ENCODE measurements at regions not wholly inside any gene's neighbourhood (a gene's known extent, or its start where the extent isn't known, plus 50 kb on each side); places are given as distances from the start of the nearest gene placed in this dataset.
A peak's percentile ranks its signal among the peaks of the same experiment; 100 is the strongest.

DNA sequence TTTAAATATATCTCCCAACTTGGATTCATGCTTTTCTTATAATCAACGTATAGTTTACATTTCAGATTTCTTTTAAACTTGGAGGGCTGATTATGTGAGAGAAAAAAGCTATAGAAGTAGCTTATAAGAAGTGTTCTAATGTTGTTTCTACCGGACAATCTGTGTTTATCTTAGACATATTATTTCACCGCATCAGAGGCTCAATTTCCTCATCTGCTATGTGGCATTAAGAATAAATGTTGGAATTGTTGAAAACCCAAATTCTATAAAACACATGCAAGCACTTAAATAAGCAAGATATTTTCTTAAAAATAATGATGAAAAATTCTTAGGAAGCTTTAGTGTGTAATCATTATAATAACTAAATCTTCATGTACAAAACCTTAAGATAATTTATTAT is 407.9 kb downstream of the HRH4 start:
- DNase-seq = no peak
- peaks cover 12% of the 10 kb centered on the region; the same call in 1 of the 2 replicates for H3K9me3 Mint-ChIP-seq

GRCh38 chr18:24868760-24869237 is 408.4 kb downstream of the HRH4 start:
- Mint-ChIP-seq H3K36me3 (ENCODE audit: low read depth) (no peaks in the 10 kb centered on the region), H3K4me3 (no peak overlapping the region; the same call in 1 of the 2 replicates), H3K9me3 (peaks cover 12% of the 10 kb centered on the region; the same call in 1 of the 2 replicates), H3K27ac (no peak overlapping the region), H3K4me1 (ENCODE audit: low read depth) (peaks cover 9% of the 10 kb centered on the region; the same call in 1 of the 2 replicates), H3K27me3 (ENCODE audit: insufficient read depth) (peaks cover 10% of the 10 kb centered on the region; the same call in 1 of the 2 replicates)
- TF ChIP-seq CTCF (IDR thresholded peaks at IDR 0.05) = no peak
- peak; percentile 59 for DNase-seq

More for the DNA sequence above, 407.9 kb downstream of the HRH4 start:
- Mint-ChIP-seq H3K27me3 (ENCODE audit: insufficient read depth) (peaks cover 9% of the 10 kb centered on the region; the same call in 1 of the 2 replicates), H3K4me3 (no peak overlapping the region), H3K4me1 (ENCODE audit: low read depth) (peaks cover 9% of the 10 kb centered on the region; the same call in 1 of the 2 replicates), H3K27ac (no peak overlapping the region), H3K36me3 (ENCODE audit: low read depth) (no peaks in the 10 kb centered on the region)
- TF ChIP-seq CTCF (IDR thresholded peaks at IDR 0.05) = no peak

- no peak for TF ChIP-seq CTCF (IDR thresholded peaks at IDR 0.05)
- Mint-ChIP-seq H3K9me3 (peaks cover 12% of the 10 kb centered on the region; the same call in 1 of the 2 replicates), H3K36me3 (ENCODE audit: low read depth) (no peaks in the 10 kb centered on the region), H3K4me3 (no peak overlapping the region; the same call in 1 of the 2 replicates), H3K27me3 (ENCODE audit: insufficient read depth) (peaks cover 10% of the 10 kb centered on the region; the same call in 1 of the 2 replicates), H3K27ac (no peak overlapping the region), H3K4me1 (ENCODE audit: low read depth) (peaks cover 9% of the 10 kb centered on the region; the same call in 1 of the 2 replicates)
- no peak for DNase-seq
Observed at GRCh38 chr18:24869285-24869684, 408.8 kb downstream of the HRH4 start.

DNA sequence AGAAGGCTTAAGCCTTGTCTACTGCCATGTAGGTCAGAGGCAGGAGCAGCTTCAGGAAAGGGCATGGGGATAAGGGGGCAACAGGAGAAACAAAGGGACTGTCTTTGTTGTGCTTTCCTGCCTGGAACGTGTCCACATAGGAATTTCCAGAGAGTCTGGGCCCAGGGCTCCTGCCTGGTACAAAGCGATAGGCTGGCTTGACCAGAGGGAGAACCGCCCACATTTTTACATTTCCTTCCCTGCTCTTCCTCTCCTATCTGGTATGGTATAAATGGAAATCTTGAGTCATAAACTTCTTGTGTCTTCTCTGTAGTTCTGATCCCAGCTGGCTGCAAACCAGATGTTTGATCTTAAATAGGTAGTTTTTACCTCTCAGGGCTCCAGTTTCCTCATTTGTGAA is 414.8 kb downstream of the HRH4 start:
- DNase-seq = no peak
- Mint-ChIP-seq H3K27me3 (ENCODE audit: insufficient read depth) (peaks cover 6% of the 10 kb centered on the region; the same call in 1 of the 2 replicates), H3K4me3 (no peak overlapping the region), H3K27ac (no peak overlapping the region), H3K36me3 (ENCODE audit: low read depth) (no peaks in the 10 kb centered on the region), H3K9me3 (peaks cover 3% of the 10 kb centered on the region; the same call in 1 of the 2 replicates), H3K4me1 (ENCODE audit: low read depth) (peaks cover 14% of the 10 kb centered on the region; the same call in 1 of the 2 replicates)
- TF ChIP-seq CTCF (IDR thresholded peaks at IDR 0.05) = no peak

DNA sequence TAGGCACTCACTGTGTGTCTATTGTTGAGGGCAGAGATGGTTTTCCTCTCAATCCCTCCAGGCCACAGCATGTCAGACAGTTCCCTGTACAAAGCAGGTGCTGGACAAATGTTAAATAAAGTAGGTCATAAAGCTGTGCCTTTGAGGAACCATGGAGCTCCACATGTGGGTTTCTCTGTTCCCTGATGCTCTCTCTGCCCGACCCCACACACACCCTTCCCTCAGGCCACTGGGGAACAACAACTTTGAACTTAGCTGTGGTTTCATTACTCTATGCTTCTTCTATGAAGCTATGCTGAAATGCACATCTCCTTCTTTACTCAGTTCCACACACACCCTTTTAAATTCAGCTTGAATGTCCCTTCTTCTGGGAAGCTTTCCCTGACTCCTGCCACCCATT is 415.3 kb downstream of the HRH4 start:
- DNase-seq = no peak
- H3K27ac Mint-ChIP-seq = no peak overlapping the region; the same call in 1 of the 2 replicates
- H3K9me3 Mint-ChIP-seq = peaks cover 3% of the 10 kb centered on the region; the same call in 1 of the 2 replicates
- TF ChIP-seq CTCF (IDR thresholded peaks at IDR 0.05) = no peak
- H3K4me1 Mint-ChIP-seq (ENCODE audit: low read depth) = peaks cover 14% of the 10 kb centered on the region; the same call in 1 of the 2 replicates
- H3K4me3 Mint-ChIP-seq = no peak overlapping the region
- no peaks in the 10 kb centered on the region for H3K36me3 Mint-ChIP-seq (ENCODE audit: low read depth)
- H3K27me3 Mint-ChIP-seq (ENCODE audit: insufficient read depth) = peaks cover 6% of the 10 kb centered on the region; the same call in 1 of the 2 replicates

Data from HFFc6 (cell line).